ENCODE measurements at regions not wholly inside any gene's neighbourhood (a gene's known extent, or its start where the extent isn't known, plus 50 kb on each side); places are given as distances from the start of the nearest gene placed in this dataset.
"Not testable (repeated sequence)": the region's sequence is repeated elsewhere in the genome, so short reads cannot be mapped to it uniquely, and the experiment has no call there.

DNA sequence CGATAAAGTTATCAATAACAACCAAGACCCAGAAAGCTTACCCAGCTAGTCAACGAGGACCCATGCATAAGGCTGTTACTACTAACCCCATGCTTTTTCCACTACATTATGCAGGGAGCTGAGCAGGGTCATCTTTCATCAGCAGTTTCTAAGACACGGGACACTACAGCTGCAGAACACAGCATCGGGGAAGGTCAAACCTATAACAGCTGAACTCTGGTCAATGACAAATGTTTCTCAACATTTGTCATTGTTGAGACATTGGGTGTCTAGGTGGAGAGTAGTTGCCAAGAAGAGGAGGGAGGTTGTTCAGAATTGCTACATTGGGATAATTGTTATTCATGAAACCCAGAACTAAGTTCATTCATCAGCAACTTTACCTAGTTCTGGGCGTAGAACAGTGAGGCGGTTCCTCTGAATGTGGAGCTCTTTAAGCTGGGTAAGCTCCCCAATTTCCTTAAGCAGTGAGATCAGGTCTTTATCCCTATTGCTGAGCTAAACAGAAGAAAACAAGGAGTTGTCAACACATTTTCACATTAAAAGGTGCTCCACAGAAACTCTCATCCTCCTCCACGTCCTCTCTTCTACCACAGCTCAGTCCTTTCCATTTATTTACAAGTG is 105.6 kb downstream of the ZNF22 start:
- no peak overlapping the region for H3K4me3 ChIP-seq (ENCODE audit: control insufficient read depth in 2 of 3, extremely low read depth in 1 of 3, insufficient read depth in 2 of 3, low read depth in 1 of 3, low read length in 3 of 3)
- H3K36me3 ChIP-seq (ENCODE audit: control insufficient read depth in 2 of 2, extremely low read depth in 1 of 2, insufficient read depth in 2 of 2, low read length in 2 of 2) = no peaks in the 10 kb centered on the region
- no peaks in the 10 kb centered on the region for H3K79me2 ChIP-seq (ENCODE audit: control insufficient read depth, insufficient read depth, low read length)
- H3K4me2 ChIP-seq (ENCODE audit: control insufficient read depth, extremely low read depth, insufficient read depth, low read depth, low read length) = no peak overlapping the region
- no peak for TF ChIP-seq EZH2 (IDR thresholded peaks at IDR 0.05; ENCODE audit: low read length)
- TF ChIP-seq, protein P1, sequence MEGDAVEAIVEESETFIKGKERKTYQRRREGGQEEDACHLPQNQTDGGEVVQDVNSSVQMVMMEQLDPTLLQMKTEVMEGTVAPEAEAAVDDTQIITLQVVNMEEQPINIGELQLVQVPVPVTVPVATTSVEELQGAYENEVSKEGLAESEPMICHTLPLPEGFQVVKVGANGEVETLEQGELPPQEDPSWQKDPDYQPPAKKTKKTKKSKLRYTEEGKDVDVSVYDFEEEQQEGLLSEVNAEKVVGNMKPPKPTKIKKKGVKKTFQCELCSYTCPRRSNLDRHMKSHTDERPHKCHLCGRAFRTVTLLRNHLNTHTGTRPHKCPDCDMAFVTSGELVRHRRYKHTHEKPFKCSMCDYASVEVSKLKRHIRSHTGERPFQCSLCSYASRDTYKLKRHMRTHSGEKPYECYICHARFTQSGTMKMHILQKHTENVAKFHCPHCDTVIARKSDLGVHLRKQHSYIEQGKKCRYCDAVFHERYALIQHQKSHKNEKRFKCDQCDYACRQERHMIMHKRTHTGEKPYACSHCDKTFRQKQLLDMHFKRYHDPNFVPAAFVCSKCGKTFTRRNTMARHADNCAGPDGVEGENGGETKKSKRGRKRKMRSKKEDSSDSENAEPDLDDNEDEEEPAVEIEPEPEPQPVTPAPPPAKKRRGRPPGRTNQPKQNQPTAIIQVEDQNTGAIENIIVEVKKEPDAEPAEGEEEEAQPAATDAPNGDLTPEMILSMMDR (optimal IDR thresholded peaks at IDR 0.05 in 1 of 3, IDR thresholded peaks at IDR 0.05 in 1 of 3, conservative IDR thresholded peaks at IDR 0.05 in 1 of 3; ENCODE audit: extremely low read depth in 1 of 3, insufficient read depth in 2 of 3, low read length in 3 of 3) = no peak
- no peaks in the 10 kb centered on the region for H3K4me1 ChIP-seq (ENCODE audit: control insufficient read depth, extremely low read depth, insufficient read depth, low read length)
- H2AFZ ChIP-seq (ENCODE audit: control insufficient read depth, low read length) = no peak overlapping the region
- H3K27ac ChIP-seq (ENCODE audit: control insufficient read depth, insufficient read depth, low read length) = no peak overlapping the region
- dilution Hi-C loops (cut with MboI; ENCODE audit: extremely low pct_ligation_motif_present, low sequenced_read_pairs) = no loop called here
- no peak overlapping the region for H3K9ac ChIP-seq (ENCODE audit: control insufficient read depth, extremely low read depth, insufficient read depth, low read length)
- H3K27me3 ChIP-seq (ENCODE audit: control insufficient read depth, extremely low read depth, insufficient read depth, low read length) = no peaks in the 10 kb centered on the region
- no peaks in the 10 kb centered on the region for H4K20me1 ChIP-seq (ENCODE audit: control insufficient read depth, extremely low read depth, insufficient read depth, low read length)
- FAIRE-seq (no peak), DNase-seq (ENCODE audit: low read depth, low spot score) (no peak)
- H3K9me1 ChIP-seq (ENCODE audit: control insufficient read depth, extremely low read depth, insufficient read depth, low read length) = no peaks in the 10 kb centered on the region
- H3K9me3 ChIP-seq (ENCODE audit: control insufficient read depth, low read depth, low read length) = no peaks in the 10 kb centered on the region

DNA sequence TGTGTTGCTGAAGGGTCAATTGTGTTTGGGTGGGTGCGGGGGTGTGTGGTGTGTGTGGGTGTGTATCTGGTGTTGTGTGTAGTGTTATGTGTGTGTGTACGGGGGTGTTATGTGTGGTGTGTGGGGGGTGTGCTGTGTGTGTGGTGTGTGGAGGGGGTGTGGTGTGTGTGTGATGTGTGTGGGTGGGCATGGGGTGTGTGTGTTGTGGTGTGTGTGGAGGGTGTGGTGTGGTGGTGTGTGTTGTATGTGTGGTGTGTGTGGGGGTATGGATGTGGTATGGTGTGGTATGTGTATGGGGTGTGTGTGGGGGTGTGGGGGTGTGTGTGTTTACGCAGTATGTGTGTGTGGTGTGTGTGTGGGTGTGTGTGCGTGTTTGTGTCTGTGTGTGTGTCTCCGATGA is 110.8 kb downstream of the ZNF22 start:
- Histone ChIP-seq H3K79me2 (ENCODE audit: control insufficient read depth, insufficient read depth, low read length) (no peaks in the 10 kb centered on the region), H4K20me1 (ENCODE audit: control insufficient read depth, extremely low read depth, insufficient read depth, low read length) (no peaks in the 10 kb centered on the region), H3K36me3 (ENCODE audit: control insufficient read depth in 2 of 2, extremely low read depth in 1 of 2, insufficient read depth in 2 of 2, low read length in 2 of 2) (no peaks in the 10 kb centered on the region), H3K4me2 (ENCODE audit: control insufficient read depth, extremely low read depth, insufficient read depth, low read depth, low read length) (no peak overlapping the region), H3K27me3 (ENCODE audit: control insufficient read depth, extremely low read depth, insufficient read depth, low read length) (no peaks in the 10 kb centered on the region), H3K4me3 (ENCODE audit: control insufficient read depth in 2 of 3, extremely low read depth in 1 of 3, insufficient read depth in 2 of 3, low read depth in 1 of 3, low read length in 3 of 3) (no peak overlapping the region), H3K9ac (ENCODE audit: control insufficient read depth, extremely low read depth, insufficient read depth, low read length) (no peak overlapping the region), H3K9me1 (ENCODE audit: control insufficient read depth, extremely low read depth, insufficient read depth, low read length) (no peaks in the 10 kb centered on the region), H2AFZ (ENCODE audit: control insufficient read depth, low read length) (no peak overlapping the region), H3K9me3 (ENCODE audit: control insufficient read depth, low read depth, low read length) (no peaks in the 10 kb centered on the region), H3K4me1 (ENCODE audit: control insufficient read depth, extremely low read depth, insufficient read depth, low read length) (no peaks in the 10 kb centered on the region), H3K27ac (ENCODE audit: control insufficient read depth, insufficient read depth, low read length) (no peak overlapping the region)
- FAIRE-seq = no peak
- no peak for DNase-seq (ENCODE audit: low read depth, low spot score)
- dilution Hi-C loops (cut with MboI; ENCODE audit: extremely low pct_ligation_motif_present, low sequenced_read_pairs) = no loop called here
- TF ChIP-seq EZH2 (IDR thresholded peaks at IDR 0.05; ENCODE audit: low read length) = no peak
- TF ChIP-seq, protein P1 (optimal IDR thresholded peaks at IDR 0.05 in 1 of 3, IDR thresholded peaks at IDR 0.05 in 1 of 3, conservative IDR thresholded peaks at IDR 0.05 in 1 of 3; ENCODE audit: extremely low read depth in 1 of 3, insufficient read depth in 2 of 3, low read length in 3 of 3) = no peak

DNA sequence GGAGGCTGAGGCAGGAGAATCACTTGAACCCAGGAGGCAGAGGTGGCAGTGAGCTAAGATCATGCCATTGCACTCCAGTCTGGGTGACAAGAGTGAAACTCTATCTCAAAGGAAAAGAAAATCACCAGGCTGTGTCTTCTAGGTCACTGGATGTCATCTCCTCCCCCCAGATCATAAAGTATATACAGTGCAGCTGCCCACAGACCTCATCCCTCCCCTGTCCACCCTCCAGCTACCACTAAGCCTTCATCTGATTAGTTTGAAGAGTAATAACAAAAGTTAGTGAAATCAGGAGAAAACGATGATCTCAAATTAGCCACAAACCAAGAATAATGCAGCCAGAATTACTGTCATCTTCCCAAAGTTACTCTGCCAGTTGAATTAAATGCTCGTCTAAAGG is 117.2 kb downstream of the ZNF22 start:
- H3K9ac ChIP-seq (ENCODE audit: control insufficient read depth, extremely low read depth, insufficient read depth, low read length); H3K4me3 ChIP-seq (ENCODE audit: control insufficient read depth in 2 of 3, extremely low read depth in 1 of 3, insufficient read depth in 2 of 3, low read depth in 1 of 3, low read length in 3 of 3); H3K4me2 ChIP-seq (ENCODE audit: control insufficient read depth, extremely low read depth, insufficient read depth, low read depth, low read length); H3K36me3 ChIP-seq (ENCODE audit: control insufficient read depth in 2 of 2, extremely low read depth in 1 of 2, insufficient read depth in 2 of 2, low read length in 2 of 2); H3K9me3 ChIP-seq (ENCODE audit: control insufficient read depth, low read depth, low read length); H3K4me1 ChIP-seq (ENCODE audit: control insufficient read depth, extremely low read depth, insufficient read depth, low read length); dilution Hi-C loops (cut with MboI; ENCODE audit: extremely low pct_ligation_motif_present, low sequenced_read_pairs); H4K20me1 ChIP-seq (ENCODE audit: control insufficient read depth, extremely low read depth, insufficient read depth, low read length); H3K27me3 ChIP-seq (ENCODE audit: control insufficient read depth, extremely low read depth, insufficient read depth, low read length); H3K27ac ChIP-seq (ENCODE audit: control insufficient read depth, insufficient read depth, low read length); DNase-seq (ENCODE audit: low read depth, low spot score); H3K79me2 ChIP-seq (ENCODE audit: control insufficient read depth, insufficient read depth, low read length); H2AFZ ChIP-seq (ENCODE audit: control insufficient read depth, low read length); H3K9me1 ChIP-seq (ENCODE audit: control insufficient read depth, extremely low read depth, insufficient read depth, low read length); FAIRE-seq: not testable (repeated sequence)

Measured in keratinocyte (primary cell).